COLO668 (cell line): ENCODE measurements at regions not wholly inside any gene's neighbourhood (a gene's known extent, or its start where the extent isn't known, plus 50 kb on each side); places are given as distances from the start of the nearest gene placed in this dataset.

Experiments
- DNase-seq: peaks from one replicate; lab custom pipeline; 2025; ENCODE audit not compliant: unreplicated experiment; lab: John Stamatoyannopoulos, UW

DNA sequence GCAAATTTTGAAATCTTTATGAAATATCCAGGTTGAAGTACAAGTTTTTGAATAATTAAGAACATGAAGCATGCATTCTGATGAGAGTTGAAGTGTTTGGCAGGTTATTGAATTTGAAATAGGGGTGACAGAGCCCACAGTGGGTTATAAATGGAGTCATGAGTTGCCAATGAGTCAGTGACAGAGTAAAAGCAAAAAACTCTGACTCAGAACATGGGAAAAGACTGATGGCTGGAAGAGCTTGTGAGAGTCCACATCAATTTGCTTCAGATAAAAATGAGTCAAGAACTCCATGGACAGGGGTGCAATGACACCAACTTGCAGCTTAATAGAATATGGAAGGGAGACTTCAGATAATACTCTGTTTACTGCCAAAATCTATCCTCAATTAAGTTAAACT lies 105.3 kb downstream of the SLC6A15 start:
- no peak for DNase-seq

DNA sequence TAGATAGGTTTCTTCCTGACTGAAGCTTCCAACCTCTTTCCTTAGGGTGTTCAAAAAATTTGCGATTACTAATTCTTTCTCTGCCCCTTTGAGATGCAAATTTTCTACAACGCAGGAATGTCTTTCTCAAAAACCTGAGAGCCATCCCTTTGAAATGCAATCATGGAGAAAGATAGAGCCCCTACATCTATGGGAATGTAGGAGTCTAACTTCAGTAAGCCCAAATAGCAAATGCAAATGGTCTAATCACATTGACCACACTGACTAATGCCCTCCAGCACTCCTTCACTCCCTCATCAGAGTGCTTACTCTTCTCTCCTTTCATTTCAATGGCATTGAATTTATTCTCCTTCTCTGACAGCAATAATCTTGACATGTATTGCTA lies 107.1 kb downstream of the SLC6A15 start:
- DNase-seq: no peak

DNA sequence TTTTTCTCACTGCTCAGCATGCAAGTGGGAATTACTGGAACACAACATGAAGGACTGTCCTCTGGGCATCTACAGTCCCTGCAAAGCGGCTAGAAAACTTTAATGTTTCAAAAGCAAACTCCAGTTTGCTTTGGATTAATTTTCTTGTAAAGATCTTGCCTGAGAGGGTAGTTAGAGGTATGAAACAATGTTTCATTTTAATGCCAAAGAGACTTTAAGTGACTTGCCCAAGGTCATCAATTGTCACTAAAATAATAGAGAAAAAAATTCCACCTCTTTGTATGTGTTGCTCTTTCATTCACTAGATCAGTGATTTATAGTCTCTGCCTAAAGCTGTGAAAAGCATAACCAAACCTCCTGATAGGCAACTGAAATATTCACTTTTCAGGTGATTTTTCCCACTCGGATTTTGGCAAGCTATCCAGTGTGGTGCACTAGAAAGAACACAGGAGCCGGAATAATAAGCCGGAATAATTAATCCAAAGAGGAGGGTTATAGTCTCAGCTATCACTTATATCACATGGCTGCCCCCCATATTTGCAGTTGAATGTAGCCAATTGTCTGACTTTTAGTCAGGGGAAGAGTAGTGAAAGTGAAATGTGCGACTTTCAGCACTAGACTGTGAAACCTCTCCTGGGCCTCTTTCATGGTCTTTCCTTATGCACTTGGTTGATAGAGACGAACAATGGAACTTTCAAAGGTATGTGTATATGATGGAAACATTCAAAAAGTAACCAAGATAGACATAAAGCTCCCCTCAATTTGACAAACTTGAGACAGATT lies 107.7 kb downstream of the SLC6A15 start:
- DNase-seq: no peak

DNA sequence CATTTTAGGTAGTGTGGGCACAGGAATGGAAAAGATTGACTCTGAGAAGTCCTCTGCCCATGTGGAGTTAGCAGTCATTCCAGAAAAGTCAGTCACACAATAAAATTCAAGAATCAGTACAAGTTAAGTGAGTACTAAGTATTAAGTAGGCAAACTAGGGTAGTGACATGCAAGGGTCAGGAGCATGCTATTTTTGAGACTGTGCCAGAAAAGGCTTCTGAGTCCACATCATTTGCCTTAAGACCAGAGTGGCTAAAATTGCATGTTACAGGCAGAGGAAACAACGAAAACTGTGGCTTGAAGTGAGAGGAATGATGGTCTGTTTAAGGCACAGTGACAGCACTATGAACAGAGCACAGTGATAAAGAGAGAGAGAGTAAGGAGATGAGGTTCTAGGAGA lies 108.9 kb downstream of the SLC6A15 start:
- DNase-seq: no peak

DNA sequence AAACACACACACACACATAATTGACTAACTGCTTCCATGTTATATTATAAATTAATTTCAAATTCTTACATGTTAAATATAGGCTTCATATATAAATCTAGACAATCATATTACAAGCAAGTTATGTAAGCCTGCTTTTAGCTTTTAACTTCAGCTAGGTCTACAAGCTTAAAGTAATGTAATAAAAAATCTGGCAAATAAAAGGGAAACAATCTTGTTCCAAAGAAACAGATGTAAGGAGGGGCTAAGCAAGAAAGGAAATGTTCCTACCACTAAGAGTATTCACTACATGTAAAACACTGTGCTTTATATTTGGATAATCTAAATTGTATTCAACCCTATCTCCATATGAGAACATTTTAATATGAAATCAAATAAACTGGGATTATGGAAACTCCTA lies 110.4 kb downstream of the SLC6A15 start:
- no peak for DNase-seq

DNA sequence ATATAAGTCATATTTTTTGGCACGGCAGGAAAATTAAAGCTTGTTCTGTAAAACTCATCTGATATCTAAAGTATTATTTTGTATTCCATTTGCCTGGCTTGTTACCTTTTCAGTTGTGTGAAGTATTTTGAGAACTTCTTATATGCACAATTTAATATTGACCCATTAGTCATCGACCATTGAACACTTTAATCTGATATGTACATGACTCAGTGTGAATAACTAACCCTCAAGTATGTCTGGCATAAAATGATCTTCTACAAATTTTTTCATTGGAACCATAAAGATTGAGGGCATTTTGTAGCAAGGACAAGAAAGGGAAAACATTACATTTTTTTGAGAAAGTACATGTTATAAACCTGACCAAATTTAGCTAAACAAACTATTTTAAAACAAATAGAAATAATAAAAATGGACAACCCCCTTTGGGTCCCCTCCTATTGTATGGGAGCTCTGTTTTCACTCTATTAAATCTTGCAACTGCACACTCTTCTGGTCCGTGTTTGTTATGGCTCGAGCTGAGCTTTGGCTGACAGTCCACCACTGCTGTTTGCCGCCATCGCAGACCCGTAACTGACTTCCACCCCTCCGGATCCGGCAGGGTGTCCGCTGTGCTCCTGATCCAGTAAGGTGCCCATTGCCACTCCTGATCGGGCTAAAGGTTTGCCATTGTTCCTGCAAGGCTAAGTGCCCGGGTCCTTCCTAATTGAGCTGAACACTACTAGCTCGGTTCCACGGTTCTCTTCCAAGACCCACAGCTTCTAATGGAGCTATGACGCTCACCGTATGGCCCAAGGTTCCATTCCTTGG lies 118.8 kb downstream of the SLC6A15 start:
- DNase-seq: no peak

DNA sequence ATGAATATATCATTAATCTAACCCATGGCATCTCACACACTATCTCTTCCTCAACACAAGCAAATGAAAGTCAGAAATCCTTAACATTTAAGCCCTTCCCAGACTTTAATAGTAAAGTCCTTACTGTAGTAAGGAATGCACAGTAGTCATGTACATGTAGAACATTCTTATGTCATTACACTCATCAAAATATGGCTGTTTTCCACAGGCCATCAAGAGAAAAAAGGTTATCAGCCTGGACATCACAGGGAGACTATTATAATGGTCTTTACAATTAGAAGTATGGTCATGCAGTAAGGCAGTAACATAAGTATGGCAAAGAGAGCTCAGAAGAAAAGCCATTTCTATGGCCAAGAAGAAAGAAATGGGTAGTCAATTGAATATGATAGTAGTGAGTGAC lies 121.2 kb downstream of the SLC6A15 start:
- DNase-seq: no peak

DNA sequence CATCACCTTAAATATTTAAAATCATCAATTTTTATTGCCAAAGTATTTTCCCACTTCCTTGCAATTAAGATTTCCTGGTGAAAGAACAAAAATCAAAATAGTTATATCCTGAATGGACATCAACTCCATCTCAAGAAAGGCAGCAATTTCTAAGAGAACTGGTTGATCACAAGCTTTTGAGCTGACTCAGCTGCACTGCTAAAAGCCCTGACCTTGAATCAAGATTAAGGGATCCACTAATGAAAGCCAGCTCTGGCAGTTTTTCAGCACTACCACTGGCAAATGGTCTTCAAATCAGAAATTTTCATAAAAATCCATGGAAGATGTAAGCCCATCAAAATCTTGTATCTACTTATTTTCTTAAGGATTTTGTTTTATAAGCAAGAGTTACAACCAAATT lies 123.4 kb downstream of the SLC6A15 start:
- no peak for DNase-seq

DNA sequence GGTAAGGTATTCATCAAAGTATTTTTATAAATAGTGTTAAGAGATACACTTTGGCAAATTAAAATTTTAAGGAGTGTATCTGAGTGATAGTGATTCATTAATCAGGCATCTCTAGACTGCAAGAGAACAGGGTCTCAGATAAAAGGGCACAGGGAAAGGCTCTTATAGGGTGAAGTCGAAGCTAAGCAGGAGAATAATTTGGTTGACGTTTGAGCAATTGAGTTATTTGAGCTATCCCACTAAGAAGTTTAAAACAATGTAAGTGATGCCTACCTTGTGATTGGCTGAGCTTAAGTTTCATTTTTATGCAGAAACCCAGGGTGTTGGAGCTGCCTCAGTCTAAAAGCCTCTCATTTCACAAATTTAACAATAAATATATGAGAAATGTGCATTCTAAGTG lies 125.3 kb downstream of the SLC6A15 start:
- no peak for DNase-seq

DNA sequence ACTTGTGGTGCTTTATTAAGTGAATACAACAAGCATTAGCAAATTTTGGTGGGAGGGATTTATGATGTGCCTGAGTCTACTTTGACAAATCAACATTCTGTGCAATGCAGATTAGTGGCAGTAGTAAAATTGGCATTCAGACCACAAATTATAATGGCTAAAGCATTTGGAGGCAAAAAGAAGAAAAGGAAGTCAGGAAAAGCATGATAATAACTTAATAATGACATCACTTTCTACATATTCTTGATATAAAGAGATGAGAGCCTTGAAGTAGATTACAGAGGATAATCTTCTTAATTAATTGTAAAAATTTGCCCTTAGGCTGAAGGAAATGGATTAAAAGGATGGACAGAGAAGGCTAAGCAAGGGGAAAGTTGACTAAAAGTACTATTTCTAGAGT lies 126.0 kb downstream of the SLC6A15 start:
- no peak for DNase-seq

DNA sequence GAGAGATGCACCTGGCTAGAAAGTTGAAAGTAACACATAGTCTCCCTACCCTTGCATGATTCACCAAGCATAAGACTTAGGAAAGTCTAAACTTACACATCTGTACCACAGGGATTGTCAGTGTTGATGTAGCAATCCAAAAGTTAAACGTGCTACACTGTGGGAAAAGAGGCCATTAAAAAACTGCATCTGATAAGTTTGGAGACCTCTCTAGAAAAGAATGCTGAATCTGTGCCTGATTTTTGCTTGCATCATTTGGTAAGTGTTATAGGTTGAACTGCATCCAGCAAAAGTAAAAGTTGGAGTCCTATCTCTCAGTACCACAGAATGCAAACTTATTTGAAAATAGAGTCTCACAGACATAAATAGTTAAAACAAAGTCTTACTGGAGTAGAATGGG lies 126.6 kb downstream of the SLC6A15 start:
- no peak for DNase-seq

DNA sequence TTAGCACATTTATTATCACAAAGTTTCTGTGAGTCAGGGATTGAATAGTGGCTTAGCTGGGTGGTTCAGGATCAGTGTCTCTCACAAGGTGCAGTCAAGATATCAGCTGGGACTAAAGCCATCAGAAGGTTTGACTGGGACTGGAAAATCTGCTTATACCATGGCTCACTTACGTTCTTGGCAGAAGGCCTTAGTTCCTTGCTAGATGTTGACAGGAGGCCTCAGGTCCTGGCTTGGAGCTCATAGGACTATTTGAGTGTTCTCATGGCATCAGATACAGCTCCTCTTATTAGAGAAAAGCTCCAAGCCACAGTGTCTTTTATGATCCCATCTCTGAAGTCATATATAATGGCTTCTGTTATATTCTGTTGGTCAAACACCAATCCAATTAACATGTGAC lies 127.3 kb downstream of the SLC6A15 start:
- DNase-seq: no peak

DNA sequence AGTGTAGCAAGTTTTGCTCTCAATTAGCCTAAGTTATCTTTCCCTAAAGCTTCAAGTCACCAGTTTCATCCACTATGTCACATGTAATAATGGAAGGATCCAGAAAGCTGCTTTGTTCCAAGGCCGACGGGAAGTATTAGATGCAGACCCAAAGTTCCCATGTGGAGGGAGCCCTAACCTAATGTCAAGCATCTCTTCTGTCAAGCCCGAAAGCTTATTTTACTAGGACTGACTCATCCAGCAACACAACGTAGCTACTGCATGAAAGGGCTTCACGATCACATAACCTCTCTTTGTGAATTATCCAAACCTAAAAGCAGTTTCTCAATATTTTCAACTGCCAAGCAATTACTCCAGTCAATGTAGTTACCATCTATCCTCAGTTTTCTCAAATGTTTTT lies 133.4 kb downstream of the SLC6A15 start:
- no peak for DNase-seq

DNA sequence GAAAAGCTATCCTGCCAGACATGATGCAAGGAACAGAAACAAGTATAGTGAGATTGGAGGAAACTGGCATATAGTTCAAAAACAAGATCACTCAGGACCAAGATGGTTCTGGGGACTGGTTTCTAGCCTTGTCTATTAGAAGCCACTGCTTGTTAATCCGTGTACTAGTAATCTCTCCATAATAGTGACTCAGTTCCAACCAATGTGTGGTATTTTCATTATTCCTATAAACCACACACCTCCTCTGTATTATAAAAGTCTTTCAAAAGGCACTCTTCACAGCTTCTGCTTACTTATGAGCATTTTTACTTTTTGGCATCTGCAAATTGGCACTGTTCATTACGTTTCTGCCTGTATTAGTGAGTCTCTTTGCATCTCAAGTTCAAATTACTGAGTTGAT lies 140.3 kb downstream of the SLC6A15 start:
- DNase-seq: no peak

DNA sequence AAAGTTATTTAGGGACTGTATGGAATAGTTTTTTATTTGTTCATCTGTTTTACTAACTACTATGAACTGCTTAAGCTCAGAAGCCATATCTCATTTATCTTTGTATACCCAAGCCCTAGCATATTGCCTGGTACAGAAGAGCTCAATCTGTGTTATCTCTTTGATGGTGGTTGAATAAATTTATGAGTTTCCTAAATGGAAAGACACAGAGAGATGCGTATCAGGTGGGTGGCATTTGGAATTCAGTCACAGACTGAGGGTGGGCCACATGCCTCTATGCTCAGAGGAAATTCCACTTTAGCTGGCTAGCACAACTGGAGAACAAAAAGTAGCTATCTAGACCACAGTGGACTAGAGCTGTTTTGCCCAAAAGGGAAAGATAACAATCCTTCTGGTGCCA lies 145.5 kb downstream of the SLC6A15 start:
- DNase-seq: no peak

DNA sequence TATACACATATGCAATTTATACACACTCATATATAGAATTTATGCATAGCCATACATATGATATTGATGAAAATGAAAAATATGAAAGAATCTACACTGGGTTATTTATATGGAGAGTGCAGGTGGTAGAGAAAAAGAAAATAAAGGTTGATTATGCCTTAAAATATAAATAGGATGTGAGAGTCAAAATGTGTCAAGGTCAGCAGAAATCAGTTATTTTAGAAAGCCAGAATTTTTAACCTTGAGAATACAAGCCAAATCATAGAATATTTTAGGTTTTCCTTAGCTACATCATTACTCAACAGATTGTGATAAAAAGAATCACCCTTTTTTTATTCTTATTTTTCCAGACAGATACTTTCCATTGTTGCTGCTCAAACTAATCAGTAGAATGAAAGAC lies 146.2 kb downstream of the SLC6A15 start:
- DNase-seq: no peak

DNA sequence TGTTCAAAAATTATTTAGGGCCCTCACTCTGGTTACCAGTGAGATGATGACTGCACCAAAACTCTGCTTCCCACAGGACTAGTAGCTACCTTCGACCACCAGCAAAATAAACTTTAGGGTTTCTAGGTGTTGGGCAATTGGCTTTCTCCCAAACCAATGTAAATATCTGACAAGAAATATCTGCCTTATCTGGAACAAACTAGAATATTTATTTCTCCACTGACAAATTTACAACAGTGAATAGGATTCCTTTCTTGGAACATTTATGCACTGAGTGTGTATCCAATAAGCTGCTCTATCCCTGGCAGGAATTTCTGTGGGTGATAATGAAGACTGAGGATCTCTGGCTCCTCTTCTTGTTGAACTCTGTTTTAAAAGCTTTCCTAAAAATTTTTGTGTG lies 148.6 kb downstream of the SLC6A15 start:
- no peak for DNase-seq

DNA sequence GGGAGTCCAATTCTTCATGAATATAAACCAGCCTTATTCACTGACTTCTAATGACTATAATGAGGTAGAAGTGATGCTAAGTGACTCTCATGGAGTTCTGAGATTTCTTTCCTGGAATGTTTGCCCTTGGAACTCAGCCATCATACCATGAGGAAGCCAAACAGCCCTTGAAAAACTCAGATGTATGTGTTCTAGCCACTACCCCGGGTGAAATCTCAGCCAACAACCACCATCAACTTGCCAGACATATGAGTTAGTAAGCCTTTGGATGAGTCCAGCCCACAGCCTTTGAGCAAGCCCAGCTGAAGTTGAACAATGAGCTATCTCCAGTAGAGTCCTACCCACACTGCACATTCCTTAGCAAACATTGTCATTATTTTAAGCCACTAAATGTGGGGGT lies 149.5 kb downstream of the SLC6A15 start:
- DNase-seq: no peak

DNA sequence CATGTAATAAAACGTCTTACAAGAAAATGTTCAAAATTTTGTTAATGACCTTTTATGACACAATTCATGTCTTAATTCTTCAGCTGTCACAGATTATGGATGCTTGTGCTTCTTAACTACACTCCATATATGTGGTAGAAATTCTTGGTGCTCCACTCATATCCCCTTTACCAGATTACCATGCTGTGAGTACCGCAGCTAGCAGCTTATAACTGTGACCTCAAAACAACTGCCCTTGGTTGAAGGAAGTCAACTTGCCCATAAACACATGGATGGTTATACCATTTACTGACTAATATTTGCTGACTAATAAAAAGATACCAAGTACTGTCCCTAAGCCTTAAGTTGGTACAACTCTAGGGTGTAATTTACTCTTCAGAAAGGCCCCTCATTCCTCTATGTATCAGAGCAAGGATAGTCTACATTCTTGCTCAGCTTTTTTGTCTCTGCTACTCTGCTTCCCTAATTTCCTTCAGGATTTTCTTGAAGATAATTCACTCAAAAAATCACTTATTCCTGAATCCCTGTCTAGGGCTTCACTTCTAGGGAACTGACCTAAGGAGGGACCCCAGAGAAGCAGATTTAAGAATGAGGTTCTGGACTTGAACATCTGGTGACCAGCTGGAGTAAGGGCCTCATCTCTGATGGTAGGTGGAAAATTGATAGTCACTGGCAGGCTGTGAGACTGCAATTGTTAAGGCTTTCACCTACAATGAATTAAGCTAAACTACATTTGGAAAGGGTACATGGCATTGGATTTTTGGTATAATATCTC lies 152.3 kb downstream of the SLC6A15 start:
- DNase-seq: no peak

DNA sequence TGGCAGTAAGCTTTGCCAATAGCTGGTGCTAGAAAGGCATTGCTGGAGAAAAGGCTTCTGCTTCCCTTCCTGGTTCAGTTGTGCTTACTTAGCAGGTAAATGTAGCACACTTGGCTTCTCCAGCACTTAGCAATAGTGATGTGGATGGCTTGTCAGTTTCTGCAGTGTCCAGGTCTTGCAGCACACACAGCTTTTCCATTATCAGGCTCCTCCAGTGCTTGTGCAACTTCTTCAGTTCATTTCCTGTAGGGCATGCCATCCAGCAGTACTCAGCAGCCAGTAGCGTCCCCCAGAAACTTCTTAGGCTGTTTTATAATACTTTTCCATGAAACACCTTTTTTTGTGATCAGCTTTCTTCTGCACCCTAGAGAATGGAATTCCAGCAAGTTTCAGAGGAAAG lies 154.6 kb downstream of the SLC6A15 start:
- DNase-seq: no peak

DNA sequence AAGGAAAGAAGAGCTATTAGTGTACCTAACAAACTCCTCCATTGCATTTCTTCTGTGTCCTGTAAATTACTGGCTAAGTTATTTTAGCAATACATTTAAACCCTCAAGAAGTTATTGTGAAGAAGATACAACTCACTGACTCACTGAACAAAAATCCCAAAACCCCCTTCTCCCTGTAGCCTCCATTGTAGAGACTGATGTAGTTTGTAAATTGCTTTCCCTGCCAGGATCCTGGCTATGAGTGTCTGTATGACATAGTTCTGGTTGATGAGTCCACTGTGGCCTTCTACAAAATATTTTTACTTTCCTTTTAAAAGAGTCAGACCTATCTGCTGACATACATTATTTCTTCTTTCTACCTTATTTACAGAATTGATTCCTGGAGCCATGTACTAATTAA lies 155.6 kb downstream of the SLC6A15 start:
- DNase-seq: no peak

DNA sequence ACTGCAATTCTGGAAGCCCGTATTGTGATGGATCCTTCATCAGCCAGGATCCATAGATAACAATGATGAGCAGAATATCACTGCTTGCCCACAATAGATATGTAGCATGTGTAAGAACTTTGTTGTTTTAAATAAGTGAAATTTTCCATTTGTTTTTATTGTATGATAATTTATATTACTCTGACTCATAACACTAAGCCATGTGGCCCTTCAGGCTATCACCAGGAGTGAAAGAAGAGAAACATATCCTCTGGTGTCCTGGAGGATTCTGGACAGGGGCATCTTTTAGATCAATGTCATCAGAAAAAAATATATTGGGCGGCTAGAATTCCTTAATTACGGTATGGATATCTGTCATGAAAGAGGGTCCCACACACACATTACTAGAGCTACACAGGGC lies 167.5 kb downstream of the SLC6A15 start:
- no peak for DNase-seq
